K562 (cell line): ENCODE measurements at regions not wholly inside any gene's neighbourhood (a gene's known extent, or its start where the extent isn't known, plus 50 kb on each side); places are given as distances from the start of the nearest gene placed in this dataset.

Source experiments
- ATAC-seq: fragments of 200-7000 bp; cut with Tn5 transposase; 3 replicates; pipeline ENCODE4 v1.9.1; 2020; ENCODE audit warnings: moderate library complexity
- BruUV-seq: library from RNA; stranded (reverse); fragments of 400-500 nt; replicated peaks from 2 replicates; lab custom pipeline; 2021; lab: Mats Ljungman, UMichigan
- CTCF ChIA-PET: fragments of 300-600 bp; formaldehyde crosslinking; extraction: SDS; loops from one replicate; lab custom pipeline; 2021; ENCODE audit warnings: low intra/inter-chr PET ratio; lab: Yijun Ruan, JAX
- POLR2A ChIA-PET: fragments of 300-600, 350-650 bp; sonication (Branson Sonifier 250); formaldehyde crosslinking; extraction: SDS; loops from one replicate; lab custom pipeline; 2021; ENCODE audit warnings: antibody characterized with exemption, inconsistent platforms; lab: Yijun Ruan, JAX
- DNase-seq, 4 experiments: peaks; one replicate each; pipeline versions ENCODE4 v3.0.0 to v3.0.0-alpha.2; 2011 to 2018; ENCODE audit warnings: low spot score in 3 of 4, mixed read lengths in 3 of 4; ENCODE audit errors: extremely low read depth in 1 of 4
- FAIRE-seq: peaks from 2 replicates; lab custom pipeline; 2011; peaks lifted over from hg19 to GRCh38; lab: Jason Lieb, UNC
- H2AFZ ChIP-seq: 2 replicates; pipeline ENCODE4 v1.6.0; 2011; ENCODE audit warnings: low read depth, low read length, control low read depth, inconsistent platforms
- H3K27ac ChIP-seq: fragments of 200-600 bp; 3 replicates; pipeline ENCODE4 v1.8.0; 2011; ENCODE audit warnings: low read depth, mild to moderate bottlenecking, control low read depth, inconsistent platforms, low read length, moderate library complexity, mixed read lengths; ENCODE audit errors: extremely low read depth
- H3K27me3 ChIP-seq, 2 experiments: fragments of 300-600 bp in 1 of 2; 2 replicates in 1 of 2; 3 replicates in 1 of 2; pipeline versions ENCODE4 v1.6.0 to v1.8.0; 2011; ENCODE audit warnings: inconsistent platforms in 2 of 2, low read length in 2 of 2, mild to moderate bottlenecking in 1 of 2, mixed read lengths in 1 of 2, moderate library complexity in 1 of 2; ENCODE audit not compliant: control insufficient read depth in 2 of 2, insufficient read depth in 2 of 2
- H3K36me3 ChIP-seq: fragments of 300-600 bp; 3 replicates; pipeline ENCODE4 v1.8.0; 2011; ENCODE audit warnings: mild to moderate bottlenecking, low read length, inconsistent platforms; ENCODE audit not compliant: control insufficient read depth, insufficient read depth
- H3K4me1 ChIP-seq, 2 experiments: fragments of 200-600 bp in 1 of 2; replicated peaks in 1 of 2; 2 replicates in 1 of 2; 3 replicates in 1 of 2; pipeline versions ENCODE4 v1.5.1 to v1.8.0; 2011; ENCODE audit warnings: inconsistent platforms in 2 of 2, low read length in 2 of 2, mild to moderate bottlenecking in 1 of 2, mixed read lengths in 1 of 2, moderate library complexity in 1 of 2; ENCODE audit not compliant: control insufficient read depth in 2 of 2, insufficient read depth in 2 of 2
- H3K4me2 ChIP-seq: 2 replicates; pipeline ENCODE4 v1.6.1; 2011; ENCODE audit warnings: low read length, control low read depth, inconsistent platforms, mixed read lengths; ENCODE audit not compliant: insufficient read depth
- H3K4me3 ChIP-seq: fragments of 200-600 bp; sonication (generic), shearing (Covaris generic); 2 replicates; pipeline ENCODE4 v1.5.1; 2016; ENCODE audit warnings: control low read depth, inconsistent platforms
- H3K79me2 ChIP-seq: fragments of 200-600 bp; 3 replicates; pipeline ENCODE4 v1.8.0; 2011; ENCODE audit warnings: low read length, inconsistent platforms; ENCODE audit not compliant: control insufficient read depth, insufficient read depth
- H3K9ac ChIP-seq, 2 experiments: 2 replicates each; pipeline versions ENCODE4 v1.6.0 to v1.6.1; 2011; ENCODE audit warnings: low read depth in 2 of 2, low read length in 2 of 2, control low read depth in 1 of 2, inconsistent platforms in 1 of 2, mild to moderate bottlenecking in 1 of 2, mixed read lengths in 1 of 2; ENCODE audit not compliant: insufficient read depth in 1 of 2
- H3K9me1 ChIP-seq: one replicate; pipeline ENCODE4 v1.6.0; 2011; ENCODE audit warnings: inconsistent platforms, mild to moderate bottlenecking, low read length, moderate library complexity; ENCODE audit not compliant: control insufficient read depth, insufficient read depth
- H3K9me3 ChIP-seq: replicated peaks from 2 replicates; pipeline ENCODE4 v1.5.1; 2011; ENCODE audit warnings: low read depth, low read length, inconsistent platforms; ENCODE audit not compliant: control insufficient read depth, insufficient read depth
- H4K20me1 ChIP-seq: replicated peaks from 2 replicates; pipeline ENCODE4 v1.6.1; 2011; ENCODE audit warnings: low read length, inconsistent platforms, mixed read lengths; ENCODE audit not compliant: control insufficient read depth, insufficient read depth
- E2F3 ChIP-seq: fragments of 250-450 bp; sonication (Bioruptor Pico); IDR thresholded peaks from 2 replicates; pipeline ENCODE4 v1.4.0; 2020; ENCODE audit warnings: mild to moderate bottlenecking
- KLF6 ChIP-seq: fragments of 250-450 bp; sonication (Bioruptor Pico); IDR thresholded peaks from 2 replicates; pipeline ENCODE4 v1.4.0; 2020; ENCODE audit warnings: mild to moderate bottlenecking, moderate library complexity, borderline replicate concordance
- MEIS2 ChIP-seq: fragments of 450-650 bp; IDR thresholded peaks from 2 replicates; pipeline ENCODE4 v1.6.1; 2014; ENCODE audit warnings: mild to moderate bottlenecking; ENCODE audit not compliant: partially characterized antibody
- PKNOX1 ChIP-seq: fragments of 450-650 bp; IDR thresholded peaks from 2 replicates; pipeline ENCODE4 v1.6.1; 2016
- SPI1 ChIP-seq: IDR thresholded peaks from 2 replicates; pipeline ENCODE4 v1.6.1; 2011; ENCODE audit warnings: low read depth, low read length, control low read depth, borderline replicate concordance
- STAG1 ChIP-seq: sonication (generic); formaldehyde crosslinking; IDR thresholded peaks from 2 replicates; pipeline ENCODE4 v1.5.0; 2020; ENCODE audit warnings: missing genetic modification reagents, borderline replicate concordance
- ZNF584 ChIP-seq: fragments of 200-800 bp; sonication (Bioruptor generic); IDR thresholded peaks from 2 replicates; pipeline ENCODE4 v1.6.1; 2016; ENCODE audit warnings: low read depth, mild to moderate bottlenecking, missing genetic modification characterization, missing compliant biosample characterization
- WGBS: fragments of 100-300 bp; shearing (Covaris generic); methylation state at CpG from one replicate; pipeline ENCODE4 v1.1.6; 2016; ENCODE audit warnings: low coverage, mixed read lengths; ENCODE audit not compliant: insufficient coverage; ENCODE audit errors: missing lambda C conversion rate; 5-methylcytosine and 5-hydroxymethylcytosine counted together
- in situ Hi-C: fragments of 300-500 bp; cut with MboI; formaldehyde crosslinking; loops from 4 replicates; pipeline ENCODE4 v1.15.0; 2018; ENCODE audit warnings: inconsistent platforms, mixed read lengths
- intact Hi-C: fragments of 100-400 bp; cut with micrococcal nuclease; formaldehyde crosslinking; loops from 2 replicates; pipeline ENCODE4 v1.14.2; 2022

DNA sequence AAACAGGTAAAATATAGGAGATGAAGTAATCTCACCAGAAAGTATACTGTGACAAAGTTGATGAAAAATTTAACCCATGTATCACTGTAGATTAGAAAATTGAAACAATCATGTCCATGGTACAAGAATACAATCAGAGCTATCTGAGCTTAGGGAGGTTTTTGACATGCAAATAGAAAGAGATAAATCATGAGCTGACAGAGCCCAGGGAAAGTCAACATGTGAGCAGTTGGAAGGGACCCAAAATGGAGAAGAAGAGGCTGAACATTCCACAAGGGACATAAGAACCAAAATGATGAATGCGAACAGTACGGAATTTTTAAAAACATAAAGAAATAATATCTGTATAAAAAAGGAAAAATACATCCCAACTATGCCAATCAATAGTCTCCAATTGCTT is 395.4 kb upstream of the CYRIA start:
- no peak overlapping the region for H2AFZ ChIP-seq
- H3K27ac ChIP-seq, result no peak overlapping the region
- H3K4me3 ChIP-seq, result no peak overlapping the region
- no peaks in the 10 kb centered on the region for H3K4me1 ChIP-seq
- TF ChIP-seq STAG1 (CRISPR knock-in tag) (no peak), ZNF584 (CRISPR knock-in tag) (no peak), PKNOX1 (peak; percentile 51), SPI1 (no peak), MEIS2 (peak; percentile 27), E2F3 (no peak), KLF6 (CRISPR knock-in tag) (no peak)
- no peak overlapping the region for H3K9ac ChIP-seq
- intact Hi-C loops (loop anchor here (10.0 kb wide), 1 partner anchor 244 kb away; no protein-coding TSS in a partner anchor), in situ Hi-C loops (no loop called here)
- no peak for DNase-seq
- H3K36me3 ChIP-seq, result no peaks in the 10 kb centered on the region
- ATAC-seq, result no peak
- WGBS, result 4% methylated on average over 2 of the region's 2 CpGs
- CTCF ChIA-PET, result no interaction called here
- no TSS peak for BruUV-seq
- no peaks in the 10 kb centered on the region for H3K9me3 ChIP-seq
- no peaks in the 10 kb centered on the region for H3K27me3 ChIP-seq
- H3K9me1 ChIP-seq, result no peaks in the 10 kb centered on the region
- POLR2A ChIA-PET, result no interaction called here
- FAIRE-seq, result no peak
- H3K4me2 ChIP-seq, result no peak overlapping the region
- no peaks in the 10 kb centered on the region for H3K79me2 ChIP-seq
- no peaks in the 10 kb centered on the region for H4K20me1 ChIP-seq
